GM18511 (cell line): ENCODE measurements at regions not wholly inside any gene's neighbourhood (a gene's known extent, or its start where the extent isn't known, plus 50 kb on each side); places are given as distances from the start of the nearest gene placed in this dataset.
"Not testable (repeated sequence)": the region's sequence is repeated elsewhere in the genome, so short reads cannot be mapped to it uniquely, and the experiment has no call there.

Experiments used
- ATAC-seq: cut with Tn5 transposase; IDR thresholded peaks from one replicate; pipeline ENCODE4 v1.9.1; 2021; ENCODE audit warnings: mild to moderate bottlenecking, moderate library complexity; ENCODE audit not compliant: unreplicated experiment

DNA sequence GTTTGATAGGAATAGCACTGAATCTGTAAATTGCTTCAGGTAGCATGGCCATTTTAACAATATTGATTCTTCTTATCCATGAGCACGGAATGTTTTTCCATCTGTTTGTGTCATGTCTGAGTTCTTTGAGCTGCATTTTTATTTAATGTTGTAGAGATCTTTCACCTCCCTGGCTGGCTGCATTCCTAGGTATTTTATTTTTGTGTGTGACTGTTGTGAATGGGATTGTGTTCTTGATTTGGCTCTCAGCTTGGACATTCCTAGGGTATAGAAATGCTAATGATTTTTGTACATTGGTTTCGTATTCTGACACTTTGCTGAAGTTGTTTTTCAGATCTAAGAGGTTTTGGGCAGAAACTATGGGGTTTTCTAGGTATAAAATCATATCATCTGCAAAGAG is 152.9 kb upstream of the CHD1 start:
- no peak for ATAC-seq

DNA sequence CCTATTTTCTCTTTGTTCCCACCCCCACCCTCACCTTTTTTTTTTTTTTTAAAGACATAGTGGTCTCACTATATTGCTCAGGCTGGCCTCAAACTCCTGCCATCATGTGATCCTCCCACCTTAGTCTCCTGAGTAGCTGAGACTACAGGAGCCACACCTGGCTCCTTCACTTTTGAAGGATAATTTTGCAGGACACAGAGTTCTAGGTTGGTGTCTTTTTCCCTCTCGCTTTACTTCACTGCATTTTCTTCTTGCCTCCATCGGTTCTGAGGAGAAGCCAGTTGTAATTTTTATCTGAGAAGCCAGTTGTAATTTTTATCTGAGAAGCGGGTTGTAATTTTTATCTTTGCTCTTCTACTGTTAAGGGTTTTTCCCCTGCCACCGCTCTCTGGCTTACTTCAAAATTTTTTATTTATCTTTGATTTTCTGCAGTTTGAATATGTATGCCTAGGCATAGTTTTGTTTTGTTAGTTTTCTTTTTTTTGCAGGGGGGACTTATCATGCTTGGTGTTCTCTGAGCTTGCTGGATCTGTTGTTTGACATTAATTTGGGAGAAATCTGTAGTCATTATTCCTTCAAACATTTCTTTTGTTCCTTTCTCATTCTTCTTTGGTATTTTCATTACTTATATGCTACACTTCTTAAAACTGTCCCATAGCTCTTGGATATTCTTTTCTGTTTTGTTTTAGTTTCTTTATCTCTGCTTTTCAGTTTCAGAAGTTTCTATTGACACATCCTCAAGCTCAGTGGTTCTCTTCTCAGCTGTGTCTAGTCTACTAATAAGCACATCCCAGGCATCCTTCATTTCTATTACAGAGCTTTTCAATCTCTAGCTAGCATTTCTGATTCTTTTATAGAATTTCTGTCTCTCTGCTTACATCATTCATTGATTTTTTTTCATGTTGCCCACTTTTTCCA is 148.2 kb upstream of the CHD1 start:
- ATAC-seq: peak; percentile 63

DNA sequence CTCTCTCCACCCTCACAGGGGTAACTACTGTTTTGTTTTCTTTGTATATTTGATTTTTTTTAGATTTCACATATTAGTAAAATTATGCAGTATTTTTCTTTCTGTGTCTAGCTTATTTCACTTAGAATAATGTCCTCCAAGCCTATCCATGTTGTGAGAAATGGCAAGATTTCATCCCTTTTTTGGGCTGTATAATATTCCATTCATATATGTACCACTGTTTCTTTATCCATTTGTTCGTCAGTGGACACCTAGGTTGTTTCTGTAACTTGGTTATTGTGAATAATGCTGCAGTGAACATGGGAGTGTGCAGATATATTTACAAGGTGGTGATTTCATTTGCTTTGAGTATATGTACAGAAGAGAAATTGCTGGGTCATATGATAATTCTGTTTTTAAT is 144.0 kb upstream of the CHD1 start:
- ATAC-seq: no peak

DNA sequence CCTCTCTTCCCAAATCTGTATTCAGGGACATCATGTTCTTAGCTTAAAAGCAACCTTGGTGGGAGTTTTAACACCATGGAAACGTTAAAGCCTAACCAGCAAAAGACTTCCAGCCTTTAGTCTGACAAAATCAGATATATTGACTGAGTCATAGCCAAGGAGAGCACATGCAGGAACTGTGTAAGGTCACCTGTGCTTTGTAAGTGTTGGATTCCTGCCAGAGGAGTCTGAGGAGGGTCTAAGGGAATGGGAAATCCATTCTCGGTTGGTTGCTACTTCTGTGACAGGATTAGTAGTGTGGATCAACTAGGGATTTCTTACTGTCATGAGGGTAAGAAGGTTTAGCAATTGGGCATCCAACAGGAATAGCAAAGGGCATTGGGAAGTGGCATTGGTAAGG is 142.0 kb upstream of the CHD1 start:
- ATAC-seq: no peak

DNA sequence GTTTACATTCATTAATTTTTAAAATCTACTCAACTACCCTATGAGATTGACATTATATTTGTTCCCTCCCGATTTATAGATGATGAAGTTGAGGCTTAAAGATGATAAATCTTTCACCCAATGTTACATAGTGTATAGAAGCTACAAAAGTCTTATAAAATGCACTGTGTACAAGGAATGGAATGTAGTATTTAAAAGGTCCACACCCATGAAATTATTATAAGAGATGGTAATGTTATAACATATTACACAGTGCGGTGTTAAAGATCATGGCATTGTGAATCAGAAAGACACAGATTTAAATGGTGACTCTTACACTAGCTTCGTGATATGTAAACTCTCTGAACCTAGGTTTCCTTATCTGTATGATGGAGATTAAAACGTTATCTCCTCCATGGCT is 141.6 kb upstream of the CHD1 start:
- no peak for ATAC-seq

DNA sequence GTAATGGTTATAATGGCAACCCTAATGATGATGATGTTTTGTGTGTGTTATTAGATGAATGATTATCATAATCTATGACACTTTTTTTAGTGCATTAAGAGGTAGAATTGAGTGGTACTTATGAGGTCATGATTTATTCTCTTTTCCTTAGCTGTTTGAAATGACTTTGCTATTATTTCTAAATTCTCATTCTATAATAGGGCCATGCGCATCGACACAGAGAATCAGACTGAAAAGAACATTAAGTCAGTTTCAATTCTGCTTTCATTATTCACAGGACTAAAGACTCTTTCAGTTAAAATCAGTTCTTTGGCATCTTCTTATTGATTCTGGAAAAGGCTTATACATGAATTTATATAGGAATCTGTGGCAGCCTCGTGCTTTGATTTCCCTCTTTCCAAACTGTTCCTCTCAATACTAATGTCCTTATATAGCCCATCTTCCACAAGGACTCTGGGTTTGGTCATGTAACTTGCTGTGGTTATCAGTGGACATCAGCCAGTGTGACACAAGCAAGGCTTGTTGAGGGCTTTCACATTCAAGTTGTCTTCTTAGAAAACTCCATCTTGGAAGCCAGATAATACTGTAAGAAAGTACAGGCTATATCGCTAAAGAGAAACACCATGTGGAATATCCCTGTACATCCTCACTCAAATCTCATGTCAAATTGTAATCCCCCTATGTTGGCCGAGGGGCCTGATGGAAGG is 140.3 kb upstream of the CHD1 start:
- ATAC-seq: peak; percentile 84

DNA sequence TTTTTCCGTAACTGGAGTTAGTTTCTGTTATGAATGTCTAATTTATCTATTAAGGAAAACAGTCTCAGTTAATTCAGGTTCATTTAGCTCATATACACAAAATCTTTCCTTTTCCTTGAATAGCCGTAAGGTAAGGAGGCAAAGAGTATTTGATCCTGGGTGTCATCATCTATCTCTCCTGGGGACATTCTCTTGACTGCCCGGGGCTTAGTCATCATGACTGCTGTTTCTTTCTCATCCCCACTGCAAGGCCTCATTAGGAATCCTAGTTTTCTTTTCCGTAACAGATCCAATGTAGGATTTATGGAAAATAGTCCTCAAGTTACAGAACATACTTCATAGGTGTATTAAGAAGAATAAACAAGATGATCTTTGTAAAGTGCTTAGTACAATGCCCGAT is 134.9 kb upstream of the CHD1 start:
- no peak for ATAC-seq

DNA sequence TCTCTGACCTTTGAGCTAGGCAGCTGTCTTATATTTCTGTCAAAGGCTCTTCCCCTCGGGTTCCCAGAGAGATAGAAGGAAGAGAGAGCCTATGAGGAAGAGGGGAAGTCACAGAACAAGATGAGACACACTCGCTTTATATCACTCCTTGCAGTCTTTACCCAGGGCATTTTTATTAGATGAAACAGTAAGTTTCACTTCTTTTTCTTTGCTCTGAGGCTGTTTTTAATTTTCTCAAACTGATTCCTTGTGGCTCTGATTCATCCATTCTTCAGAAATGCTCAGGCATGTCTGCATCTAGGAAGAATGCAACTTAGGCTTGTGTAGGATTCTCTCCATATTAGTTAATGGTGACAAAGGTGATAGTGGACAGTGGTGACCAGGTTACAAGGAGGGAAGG is 132.9 kb upstream of the CHD1 start:
- ATAC-seq: no peak

DNA sequence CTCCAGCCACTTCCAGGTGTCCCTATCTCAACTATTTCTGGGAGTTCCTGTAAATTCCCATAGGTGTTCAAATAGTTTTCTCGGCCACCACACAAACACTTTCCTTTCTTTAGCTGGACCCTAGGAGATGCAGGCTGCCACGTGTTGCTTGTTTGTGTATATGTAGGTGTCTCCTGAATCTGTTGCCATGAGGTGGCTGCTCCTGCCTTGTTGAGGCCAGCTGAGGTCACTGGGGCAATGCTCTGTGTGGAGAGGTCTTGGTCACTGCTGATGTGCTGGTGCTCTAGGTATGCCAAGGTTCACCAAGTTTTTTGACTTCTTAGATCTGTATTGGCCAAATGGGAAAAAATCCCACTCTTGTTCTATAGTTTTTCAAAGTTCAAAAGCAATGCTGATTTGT is 132.5 kb upstream of the CHD1 start:
- no peak for ATAC-seq

DNA sequence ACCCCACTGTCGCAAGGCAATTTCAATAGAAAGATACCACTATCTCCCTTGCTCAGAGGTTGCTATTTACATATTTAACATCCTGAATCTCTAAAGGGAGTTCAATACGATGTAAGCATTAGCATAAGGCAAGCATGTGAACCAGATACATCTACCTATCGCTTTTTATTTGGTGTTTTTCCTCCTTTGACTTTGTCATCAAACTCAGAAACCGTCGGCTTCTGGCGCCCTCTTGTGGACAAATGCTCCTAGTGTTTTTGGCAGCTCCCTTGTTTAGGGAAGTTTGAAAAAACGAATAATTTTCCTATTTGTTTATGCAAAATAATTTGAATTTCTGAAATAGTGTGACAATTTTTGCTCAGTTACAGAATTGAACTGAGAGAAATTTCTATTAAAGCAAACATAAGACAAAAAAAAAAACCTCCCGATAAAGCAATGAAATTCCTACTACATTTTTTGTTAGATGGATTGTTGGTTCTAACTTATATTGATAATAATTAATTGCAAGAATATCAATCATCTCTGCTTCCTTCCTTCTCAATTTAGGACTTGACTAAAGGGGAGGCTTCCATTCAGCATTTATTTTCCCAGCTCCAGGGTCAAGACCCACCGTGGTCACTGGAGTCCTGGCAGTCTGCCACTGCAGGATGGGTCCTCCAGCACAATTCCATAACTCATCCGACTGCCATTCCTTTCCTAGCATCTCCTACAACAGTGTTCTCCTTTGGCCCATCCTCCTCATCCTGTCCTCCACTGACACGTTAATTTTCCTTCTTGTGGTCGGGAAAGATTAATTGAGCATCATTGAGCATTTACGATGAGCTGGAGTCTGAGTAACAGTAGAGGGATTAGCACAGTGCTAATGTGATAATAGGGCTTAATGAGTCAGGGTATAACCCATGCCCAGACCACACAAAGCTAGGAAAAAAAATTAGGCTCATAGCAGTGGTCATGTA is 131.8 kb upstream of the CHD1 start:
- ATAC-seq: peak; percentile 62

DNA sequence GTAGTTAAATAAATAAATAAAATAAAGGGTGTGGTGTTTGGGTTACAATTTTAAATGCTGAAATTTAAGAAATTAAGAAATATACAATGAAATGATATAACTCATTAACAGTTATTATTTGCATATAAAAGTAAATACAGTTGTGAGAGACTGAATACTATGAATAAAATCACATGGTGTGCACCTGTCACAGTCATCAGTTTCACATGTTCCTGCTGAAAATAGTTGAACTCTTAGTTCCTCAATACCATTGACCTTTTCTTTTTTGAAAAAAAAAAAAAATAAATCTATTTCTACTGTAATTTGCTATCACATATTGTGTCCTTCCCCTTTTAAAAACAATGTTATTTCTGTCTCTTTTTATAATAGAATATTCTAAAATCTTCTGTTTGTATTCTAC is 130.9 kb upstream of the CHD1 start:
- peak; percentile 82 for ATAC-seq

DNA sequence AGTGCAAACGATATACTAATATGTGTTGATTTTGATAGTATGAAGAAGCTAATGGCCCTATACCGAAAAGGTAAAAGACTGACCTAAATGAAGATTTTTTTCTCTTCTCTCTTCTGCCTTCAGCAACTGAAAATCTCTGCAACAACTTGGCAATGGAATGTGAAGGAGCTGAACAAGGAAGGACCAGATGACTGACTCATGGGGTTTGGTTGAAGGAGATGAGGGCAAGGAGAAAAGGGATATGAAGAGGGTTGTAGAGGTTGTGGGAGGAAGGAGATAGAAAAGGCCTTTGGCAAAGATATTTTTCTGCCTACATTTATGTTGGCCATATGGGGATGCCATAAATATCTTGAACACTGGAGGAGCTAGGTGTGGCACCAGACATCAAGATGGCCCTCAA is 129.7 kb upstream of the CHD1 start:
- ATAC-seq: no peak

DNA sequence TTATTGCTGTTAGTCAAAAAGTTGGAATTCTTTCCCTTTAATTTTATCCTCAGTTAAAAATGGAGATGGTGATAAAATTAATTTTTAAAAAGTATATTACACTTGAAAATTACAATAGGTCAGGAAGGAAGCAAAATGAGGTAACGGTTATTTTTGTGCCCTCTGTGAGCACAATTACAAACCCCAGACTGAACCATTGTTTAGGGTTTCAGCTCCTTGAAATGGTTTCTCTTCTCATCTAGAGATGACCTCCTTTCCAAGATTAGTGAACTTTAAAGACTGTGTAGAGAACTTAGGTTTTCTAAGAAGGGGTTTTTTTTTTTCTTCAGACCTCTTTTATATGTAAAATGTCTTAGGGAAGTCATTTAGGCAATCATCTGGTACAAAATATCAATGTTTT is 126.2 kb upstream of the CHD1 start:
- no peak for ATAC-seq

DNA sequence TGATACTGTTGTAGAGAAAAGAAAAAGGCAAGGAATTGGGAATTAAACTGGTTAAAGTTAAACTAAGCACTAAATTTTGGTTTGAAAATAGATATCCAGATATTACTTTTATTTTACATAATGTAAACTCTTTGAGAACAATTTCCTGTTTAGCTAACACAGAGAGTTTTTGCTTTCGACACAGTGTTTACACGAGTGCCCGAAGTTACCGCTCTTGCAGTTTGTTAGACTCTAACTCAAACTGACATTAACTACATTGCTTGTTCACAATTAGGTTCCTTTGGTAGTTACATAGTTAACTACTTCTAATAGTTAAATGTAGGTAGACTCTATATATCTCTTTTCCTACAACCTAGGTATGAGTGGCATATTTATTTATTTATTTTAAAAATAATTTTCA is 117.1 kb upstream of the CHD1 start:
- no peak for ATAC-seq

DNA sequence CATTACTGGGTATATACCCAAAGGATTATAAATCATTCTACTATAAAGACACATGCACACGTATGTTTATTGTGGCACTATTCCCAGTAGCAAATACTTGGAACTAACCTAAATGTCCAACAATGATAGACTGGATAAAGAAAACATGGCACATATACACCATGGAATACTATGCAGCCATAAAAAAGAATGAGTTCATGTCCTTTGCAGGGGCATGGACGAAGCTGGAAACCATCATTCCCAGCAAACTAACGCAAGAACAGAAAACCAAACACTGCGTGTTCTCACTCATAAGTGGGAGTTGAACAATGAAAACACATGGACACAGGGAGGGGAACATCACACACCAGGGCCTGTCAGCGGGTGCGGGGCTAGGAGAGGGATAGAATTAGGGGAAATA is 114.5 kb upstream of the CHD1 start:
- not testable (repeated sequence) for ATAC-seq

DNA sequence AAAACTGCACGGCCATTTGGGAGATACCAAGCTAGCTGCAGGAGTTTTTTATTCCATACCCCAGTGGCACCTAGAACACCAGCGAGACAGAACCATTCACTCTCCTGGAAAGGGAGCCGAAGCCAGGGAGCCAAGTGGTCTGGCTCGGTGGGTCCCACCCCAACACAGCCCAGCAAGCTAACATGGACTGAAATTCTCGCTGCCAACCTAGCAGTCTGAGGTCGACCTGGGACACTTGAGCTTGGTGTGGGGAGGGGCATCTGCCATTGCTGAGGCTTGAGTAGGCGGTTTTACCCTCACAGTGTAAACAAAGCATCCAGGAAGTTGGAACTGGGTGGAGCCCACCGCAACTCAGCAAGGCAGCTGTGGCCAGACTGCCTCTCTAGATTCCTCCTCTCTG is 108.9 kb upstream of the CHD1 start:
- ATAC-seq: peak; percentile 33

DNA sequence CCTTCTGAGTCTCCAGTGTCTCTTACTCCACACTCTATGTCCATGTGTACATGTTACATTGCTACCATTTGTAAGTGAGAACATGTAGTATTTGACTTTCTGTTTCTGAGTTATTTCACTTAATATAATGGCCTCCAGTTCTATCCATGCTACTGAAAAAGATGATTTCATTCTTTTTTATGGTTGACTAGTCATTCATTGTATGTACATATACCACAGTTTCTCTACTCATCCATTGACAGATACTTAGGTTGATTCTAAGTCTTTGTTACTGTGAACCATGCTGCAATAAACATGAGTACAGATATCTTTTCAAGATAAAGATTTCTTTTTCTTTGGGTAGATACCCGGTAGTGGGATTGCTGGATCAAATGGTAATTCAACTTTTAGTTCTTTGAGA is 107.1 kb upstream of the CHD1 start:
- no peak for ATAC-seq

DNA sequence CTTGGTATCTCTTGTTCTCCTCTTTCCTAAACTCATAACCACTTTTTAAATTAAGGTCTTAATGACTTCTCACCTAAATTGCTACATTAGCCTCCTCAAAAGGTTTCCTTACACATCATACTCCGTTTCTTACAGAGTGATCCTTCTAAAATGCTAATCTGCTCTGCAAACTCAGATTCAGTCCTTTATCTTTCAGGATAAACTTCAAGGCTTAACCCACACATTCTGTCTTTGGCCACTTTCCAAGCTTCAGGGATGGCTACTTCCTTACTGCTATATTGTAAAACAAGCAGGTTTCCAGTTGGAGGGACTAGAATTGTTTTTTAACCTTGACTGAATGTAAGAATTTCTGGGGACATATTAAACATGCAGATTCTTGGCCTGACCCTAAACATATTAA is 105.5 kb upstream of the CHD1 start:
- no peak for ATAC-seq

DNA sequence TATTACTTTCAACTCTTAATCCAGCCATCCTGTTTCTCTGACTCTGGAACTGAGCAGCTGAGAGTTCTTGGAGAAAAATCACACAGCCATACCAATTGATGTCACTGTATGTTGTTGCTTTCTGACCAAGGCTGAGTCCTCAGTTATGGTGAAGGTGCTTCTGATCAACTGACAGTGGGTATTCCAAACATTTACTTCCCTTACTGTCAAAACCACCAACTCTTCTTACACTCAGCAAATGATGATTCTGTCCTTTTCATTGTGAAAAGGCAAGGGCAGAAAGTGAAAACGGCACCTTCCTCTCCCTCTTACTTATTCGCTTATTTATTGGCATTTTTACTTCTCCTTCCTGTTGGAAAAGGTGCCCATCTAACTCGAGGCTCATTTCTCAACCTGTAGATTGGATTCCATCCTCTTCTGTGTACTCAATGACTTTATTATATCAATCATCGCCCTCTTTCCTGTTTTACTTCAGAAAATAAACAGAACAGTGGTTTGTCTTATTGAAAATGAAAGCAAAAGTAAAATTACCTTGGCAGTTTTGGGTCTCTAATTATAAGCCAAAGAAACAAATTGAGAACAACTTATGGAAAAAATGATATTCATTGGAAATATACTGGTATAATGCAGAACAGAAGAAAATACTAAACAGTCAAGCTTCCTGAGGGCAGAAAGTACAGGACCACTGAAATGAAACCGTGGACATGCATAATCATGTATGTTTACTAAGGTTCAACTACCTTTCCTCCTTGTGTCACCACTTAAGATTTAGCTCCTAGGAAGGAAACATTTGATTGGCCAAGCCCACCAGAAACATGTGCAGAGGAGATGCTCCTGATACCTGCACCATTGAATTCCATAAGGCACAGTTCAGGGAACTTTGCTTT is 104.5 kb upstream of the CHD1 start:
- peak; percentile 23 for ATAC-seq
